HEK293 (cell line): ENCODE measurements at regions not wholly inside any gene's neighbourhood (a gene's known extent, or its start where the extent isn't known, plus 50 kb on each side); places are given as distances from the start of the nearest gene placed in this dataset.

ENCODE experiments used
- CTCF ChIA-PET: fragments of 350-600 bp; formaldehyde crosslinking; extraction: SDS; loops from one replicate; lab custom pipeline; 2021; ENCODE audit warnings: antibody characterized with exemption; lab: Yijun Ruan, JAX
- POLR2A ChIA-PET: fragments of 300-600 bp; formaldehyde crosslinking; extraction: SDS; loops from one replicate; lab custom pipeline; 2020; ENCODE audit warnings: antibody characterized with exemption, inconsistent platforms; lab: Yijun Ruan, JAX
- H3K27ac ChIP-seq: fragments of 200-500 bp; sonication (Bioruptor generic); 2 replicates; pipeline ENCODE4 v1.5.1; 2014; ENCODE audit warnings: low read depth, low read length, control low read depth, inconsistent platforms; ENCODE audit errors: extremely low read depth
- H3K36me3 ChIP-seq, 2 experiments: fragments of 200-500 bp in 1 of 2; sonication (Bioruptor generic) in 1 of 2; 1 replicate in 1 of 2; 2 replicates in 1 of 2; pipeline ENCODE4 v1.5.1; 2014 to 2017; ENCODE audit warnings: inconsistent platforms in 2 of 2, low read length in 2 of 2; ENCODE audit not compliant: control insufficient read depth in 2 of 2, insufficient read depth in 1 of 2
- H3K4me1 ChIP-seq: fragments of 200-500 bp; sonication (Bioruptor generic); 2 replicates; pipeline ENCODE4 v1.5.1; 2014; ENCODE audit warnings: mild to moderate bottlenecking, low read length, inconsistent platforms; ENCODE audit not compliant: control insufficient read depth, insufficient read depth
- H3K4me3 ChIP-seq: 2 replicates; pipeline ENCODE4 v1.5.1; 2011; ENCODE audit warnings: low read depth, mild to moderate bottlenecking, control low read depth, low read length, moderate library complexity
- H3K9me3 ChIP-seq: fragments of 200-500 bp; sonication (Bioruptor generic); 2 replicates; pipeline ENCODE4 v1.5.1; 2014; ENCODE audit warnings: low read depth, low read length, inconsistent platforms; ENCODE audit not compliant: control insufficient read depth, insufficient read depth
- BCL6B ChIP-seq: fragments of 450-650 bp; formaldehyde crosslinking; IDR thresholded peaks from 2 replicates; pipeline ENCODE4 v1.5.1; 2017; ENCODE audit warnings: missing biosample characterization, missing genetic modification characterization
- EGR2 ChIP-seq: fragments of 450-650 bp; formaldehyde crosslinking; IDR thresholded peaks from 2 replicates; pipeline ENCODE4 v1.5.1; 2016; ENCODE audit warnings: low read depth, missing biosample characterization, missing genetic modification characterization
- GLIS1 ChIP-seq: fragments of 450-650 bp; formaldehyde crosslinking; IDR thresholded peaks from 2 replicates; pipeline ENCODE4 v1.5.1; 2016; ENCODE audit warnings: missing biosample characterization, missing genetic modification characterization
- KLF1 ChIP-seq: fragments of 450-650 bp; formaldehyde crosslinking; IDR thresholded peaks from 2 replicates; pipeline ENCODE4 v1.5.1; 2016; ENCODE audit warnings: missing biosample characterization, missing genetic modification characterization
- KLF10 ChIP-seq: fragments of 450-650 bp; IDR thresholded peaks from 2 replicates; pipeline ENCODE4 v1.5.1; 2018; ENCODE audit warnings: missing biosample characterization, mild to moderate bottlenecking, missing genetic modification characterization
- KLF16 ChIP-seq: fragments of 450-650 bp; formaldehyde crosslinking; IDR thresholded peaks from 2 replicates; pipeline ENCODE4 v1.5.1; 2017; ENCODE audit warnings: missing biosample characterization, missing genetic modification characterization
- KLF17 ChIP-seq: fragments of 450-650 bp; formaldehyde crosslinking; IDR thresholded peaks from 2 replicates; pipeline ENCODE4 v1.5.1; 2016; ENCODE audit warnings: missing biosample characterization, missing genetic modification characterization
- MEIS1 ChIP-seq: sonication (generic); formaldehyde crosslinking; IDR thresholded peaks from 2 replicates; pipeline ENCODE4 v1.8.1; 2022; ENCODE audit warnings: missing genetic modification reagents, mild to moderate bottlenecking, borderline replicate concordance
- TRIM28 ChIP-seq: IDR thresholded peaks from 2 replicates; pipeline ENCODE4 v1.6.1; 2011; ENCODE audit warnings: low read length, control low read depth, borderline replicate concordance
- WT1 ChIP-seq: fragments of 450-650 bp; formaldehyde crosslinking; IDR thresholded peaks from 2 replicates; pipeline ENCODE4 v1.5.1; 2016; ENCODE audit warnings: missing biosample characterization, missing genetic modification characterization
- YY1 ChIP-seq: fragments of 450-650 bp; formaldehyde crosslinking; IDR thresholded peaks from 2 replicates; pipeline ENCODE4 v1.5.1; 2018; ENCODE audit warnings: missing biosample characterization, missing genetic modification characterization
- ZBTB26 ChIP-seq: fragments of 450-650 bp; formaldehyde crosslinking; optimal IDR thresholded peaks from 2 replicates; pipeline ENCODE3; 2016; ENCODE audit warnings: missing biosample characterization, mild to moderate bottlenecking, missing genetic modification characterization
- ZBTB8A ChIP-seq: fragments of 450-650 bp; formaldehyde crosslinking; IDR thresholded peaks from 2 replicates; pipeline ENCODE4 v1.5.1; 2016; ENCODE audit warnings: missing biosample characterization, missing genetic modification characterization
- ZNF121 ChIP-seq: fragments of 450-650 bp; formaldehyde crosslinking; IDR thresholded peaks from 2 replicates; pipeline ENCODE4 v1.5.1; 2016; ENCODE audit warnings: missing biosample characterization, missing genetic modification characterization
- ZNF221 ChIP-seq: fragments of 450-650 bp; formaldehyde crosslinking; IDR thresholded peaks from 2 replicates; pipeline ENCODE4 v1.5.1; 2017; ENCODE audit warnings: missing biosample characterization, missing genetic modification characterization, borderline replicate concordance
- ZNF24 ChIP-seq: fragments of 450-650 bp; formaldehyde crosslinking; IDR thresholded peaks from 2 replicates; pipeline ENCODE4 v1.5.1; 2016; ENCODE audit warnings: missing biosample characterization, missing genetic modification characterization
- ZNF302 ChIP-seq: fragments of 450-650 bp; formaldehyde crosslinking; IDR thresholded peaks from 2 replicates; pipeline ENCODE4 v1.5.1; 2016; ENCODE audit warnings: missing biosample characterization, missing genetic modification characterization, low read depth
- ZNF324 ChIP-seq: fragments of 450-650 bp; formaldehyde crosslinking; IDR thresholded peaks from 2 replicates; pipeline ENCODE4 v1.5.1; 2016; ENCODE audit warnings: missing biosample characterization, missing genetic modification characterization
- ZNF521 ChIP-seq: fragments of 450-650 bp; formaldehyde crosslinking; IDR thresholded peaks from 2 replicates; pipeline ENCODE4 v1.5.1; 2017; ENCODE audit warnings: missing biosample characterization, mild to moderate bottlenecking, missing genetic modification characterization
- ZNF530 ChIP-seq: fragments of 450-650 bp; formaldehyde crosslinking; IDR thresholded peaks from 2 replicates; pipeline ENCODE4 v1.5.1; 2016; ENCODE audit warnings: low read depth, missing biosample characterization, missing genetic modification characterization
- ZNF596 ChIP-seq: fragments of 450-650 bp; IDR thresholded peaks from 2 replicates; pipeline ENCODE4 v1.5.0; 2018; ENCODE audit warnings: missing biosample characterization, mild to moderate bottlenecking, missing genetic modification characterization, moderate library complexity
- ZNF624 ChIP-seq: fragments of 450-650 bp; formaldehyde crosslinking; IDR thresholded peaks from 2 replicates; pipeline ENCODE4 v1.5.1; 2017; ENCODE audit warnings: missing biosample characterization, missing genetic modification characterization
- TF ChIP-seq, protein P1 (sequence below): fragments of 450-650 bp; formaldehyde crosslinking; IDR thresholded peaks from 2 replicates; pipeline ENCODE4 v1.5.1; 2016; ENCODE audit warnings: missing biosample characterization, missing genetic modification characterization
- TF ChIP-seq, protein P2 (sequence below): fragments of 450-650 bp; formaldehyde crosslinking; IDR thresholded peaks from 2 replicates; pipeline ENCODE4 v1.5.1; 2017; ENCODE audit warnings: missing biosample characterization, missing genetic modification characterization
- TF ChIP-seq, protein P3 (sequence below): fragments of 450-650 bp; formaldehyde crosslinking; IDR thresholded peaks from 2 replicates; pipeline ENCODE4 v1.5.1; 2016; ENCODE audit warnings: missing biosample characterization, missing genetic modification characterization

- Histone ChIP-seq H3K4me3 (no peak overlapping the region), H3K27ac (no peak overlapping the region), H3K4me1 (no peaks in the 10 kb centered on the region), H3K36me3 (no peaks in the 10 kb centered on the region), H3K9me3 (no peaks in the 10 kb centered on the region)
- ChIA-PET CTCF (no interaction called here), POLR2A (no interaction called here)
- TF ChIP-seq ZNF24 (tag by site-specific recombination), result no peak
- TF ChIP-seq ZNF521 (tag by site-specific recombination), result no peak
- TF ChIP-seq KLF10 (tag by site-specific recombination), result no peak
- no peak for TF ChIP-seq YY1 (tag by site-specific recombination)
- TF ChIP-seq KLF17 (tag by site-specific recombination), result no peak
- no peak for TF ChIP-seq ZBTB8A (tag by site-specific recombination)
- TF ChIP-seq ZNF121 (tag by site-specific recombination), result no peak
- TF ChIP-seq WT1 (tag by site-specific recombination), result no peak
Measured at GRCh38 chr12:17695495-17695894, 394.5 kb downstream of the RERGL start.

GRCh38 chr12:17691369-17691768, 398.6 kb downstream of the RERGL start:
- H3K36me3 ChIP-seq, result no peaks in the 10 kb centered on the region
- POLR2A ChIA-PET, result no interaction called here
- no peaks in the 10 kb centered on the region for H3K4me1 ChIP-seq
- TF ChIP-seq KLF1 (tag by site-specific recombination) (no peak), KLF16 (tag by site-specific recombination) (no peak), ZNF530 (tag by site-specific recombination) (no peak), ZNF596 (tag by site-specific recombination) (no peak), ZNF624 (no peak), EGR2 (no peak), GLIS1 (tag by site-specific recombination) (no peak), ZBTB26 (tag by site-specific recombination) (no peak), TRIM28 (no peak), BCL6B (tag by site-specific recombination) (no peak), ZNF302 (tag by site-specific recombination) (no peak), MEIS1 (CRISPR knock-in tag) (no peak), KLF17 (tag by site-specific recombination) (no peak), ZNF221 (tag by site-specific recombination) (no peak), ZNF324 (no peak)
- TF ChIP-seq, protein P1, sequence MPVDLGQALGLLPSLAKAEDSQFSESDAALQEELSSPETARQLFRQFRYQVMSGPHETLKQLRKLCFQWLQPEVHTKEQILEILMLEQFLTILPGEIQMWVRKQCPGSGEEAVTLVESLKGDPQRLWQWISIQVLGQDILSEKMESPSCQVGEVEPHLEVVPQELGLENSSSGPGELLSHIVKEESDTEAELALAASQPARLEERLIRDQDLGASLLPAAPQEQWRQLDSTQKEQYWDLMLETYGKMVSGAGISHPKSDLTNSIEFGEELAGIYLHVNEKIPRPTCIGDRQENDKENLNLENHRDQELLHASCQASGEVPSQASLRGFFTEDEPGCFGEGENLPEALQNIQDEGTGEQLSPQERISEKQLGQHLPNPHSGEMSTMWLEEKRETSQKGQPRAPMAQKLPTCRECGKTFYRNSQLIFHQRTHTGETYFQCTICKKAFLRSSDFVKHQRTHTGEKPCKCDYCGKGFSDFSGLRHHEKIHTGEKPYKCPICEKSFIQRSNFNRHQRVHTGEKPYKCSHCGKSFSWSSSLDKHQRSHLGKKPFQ, result no peak
- TF ChIP-seq, protein P2, sequence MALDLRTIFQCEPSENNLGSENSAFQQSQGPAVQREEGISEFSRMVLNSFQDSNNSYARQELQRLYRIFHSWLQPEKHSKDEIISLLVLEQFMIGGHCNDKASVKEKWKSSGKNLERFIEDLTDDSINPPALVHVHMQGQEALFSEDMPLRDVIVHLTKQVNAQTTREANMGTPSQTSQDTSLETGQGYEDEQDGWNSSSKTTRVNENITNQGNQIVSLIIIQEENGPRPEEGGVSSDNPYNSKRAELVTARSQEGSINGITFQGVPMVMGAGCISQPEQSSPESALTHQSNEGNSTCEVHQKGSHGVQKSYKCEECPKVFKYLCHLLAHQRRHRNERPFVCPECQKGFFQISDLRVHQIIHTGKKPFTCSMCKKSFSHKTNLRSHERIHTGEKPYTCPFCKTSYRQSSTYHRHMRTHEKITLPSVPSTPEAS (tag by site-specific recombination), result no peak
- TF ChIP-seq, protein P3, sequence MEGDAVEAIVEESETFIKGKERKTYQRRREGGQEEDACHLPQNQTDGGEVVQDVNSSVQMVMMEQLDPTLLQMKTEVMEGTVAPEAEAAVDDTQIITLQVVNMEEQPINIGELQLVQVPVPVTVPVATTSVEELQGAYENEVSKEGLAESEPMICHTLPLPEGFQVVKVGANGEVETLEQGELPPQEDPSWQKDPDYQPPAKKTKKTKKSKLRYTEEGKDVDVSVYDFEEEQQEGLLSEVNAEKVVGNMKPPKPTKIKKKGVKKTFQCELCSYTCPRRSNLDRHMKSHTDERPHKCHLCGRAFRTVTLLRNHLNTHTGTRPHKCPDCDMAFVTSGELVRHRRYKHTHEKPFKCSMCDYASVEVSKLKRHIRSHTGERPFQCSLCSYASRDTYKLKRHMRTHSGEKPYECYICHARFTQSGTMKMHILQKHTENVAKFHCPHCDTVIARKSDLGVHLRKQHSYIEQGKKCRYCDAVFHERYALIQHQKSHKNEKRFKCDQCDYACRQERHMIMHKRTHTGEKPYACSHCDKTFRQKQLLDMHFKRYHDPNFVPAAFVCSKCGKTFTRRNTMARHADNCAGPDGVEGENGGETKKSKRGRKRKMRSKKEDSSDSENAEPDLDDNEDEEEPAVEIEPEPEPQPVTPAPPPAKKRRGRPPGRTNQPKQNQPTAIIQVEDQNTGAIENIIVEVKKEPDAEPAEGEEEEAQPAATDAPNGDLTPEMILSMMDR (tag by site-specific recombination), result no peak
- TF ChIP-seq, all 188 proteins: peak for 0
- no peak overlapping the region for H3K4me3 ChIP-seq
- H3K9me3 ChIP-seq, result no peaks in the 10 kb centered on the region
- CTCF ChIA-PET, result no interaction called here
- H3K27ac ChIP-seq, result no peak overlapping the region
